Limb (tissue), 2 donors: ENCODE measurements at regions not wholly inside any gene's neighbourhood (a gene's known extent, or its start where the extent isn't known, plus 50 kb on each side); places are given as distances from the start of the nearest gene placed in this dataset.

Source experiments
- DNase-seq, 2 donors: peaks; one replicate each; pipeline ENCODE4 v3.0.0-alpha.2; 2016; ENCODE audit errors: extremely low spot score in 2 of 2

DNA sequence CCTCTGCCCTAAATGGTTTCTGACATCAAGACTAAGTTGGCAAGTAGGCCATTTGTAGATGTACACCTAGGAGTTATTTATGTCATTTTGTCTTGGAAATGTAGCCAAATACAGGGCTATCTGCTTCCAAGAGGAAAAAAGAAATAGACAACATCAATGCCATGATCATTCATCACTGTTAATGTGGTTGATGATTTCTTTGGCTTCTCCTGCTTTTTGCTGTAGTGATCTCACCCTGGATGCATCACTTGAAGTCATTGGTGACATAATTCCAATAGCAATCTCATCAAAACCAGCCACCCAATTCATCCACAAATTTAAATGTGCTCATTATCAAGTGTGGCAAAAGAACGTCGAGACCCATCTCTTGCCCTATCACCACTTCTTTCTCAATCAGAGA is 222.6 kb upstream of the PPARGC1A start:
- DNase-seq: no peak

DNA sequence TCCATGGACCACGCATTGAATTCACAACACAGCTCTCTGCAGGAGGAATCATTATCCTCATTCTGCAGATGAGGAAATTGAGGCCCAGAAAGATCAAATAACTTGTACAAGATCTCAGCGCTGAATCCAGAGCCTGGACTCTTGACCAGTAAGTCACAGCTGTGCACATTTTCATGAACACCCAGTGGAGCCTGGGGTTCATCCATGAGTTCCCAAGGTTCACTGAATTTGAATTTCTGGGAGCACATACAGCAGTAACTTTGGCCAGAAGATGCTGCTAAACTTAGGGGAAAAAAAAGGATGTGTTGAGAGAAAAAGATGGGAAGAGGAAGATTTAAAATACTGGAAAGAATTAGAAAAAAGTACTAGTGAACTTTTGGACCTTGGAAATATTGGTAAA is 218.7 kb upstream of the PPARGC1A start:
- no peak for DNase-seq

DNA sequence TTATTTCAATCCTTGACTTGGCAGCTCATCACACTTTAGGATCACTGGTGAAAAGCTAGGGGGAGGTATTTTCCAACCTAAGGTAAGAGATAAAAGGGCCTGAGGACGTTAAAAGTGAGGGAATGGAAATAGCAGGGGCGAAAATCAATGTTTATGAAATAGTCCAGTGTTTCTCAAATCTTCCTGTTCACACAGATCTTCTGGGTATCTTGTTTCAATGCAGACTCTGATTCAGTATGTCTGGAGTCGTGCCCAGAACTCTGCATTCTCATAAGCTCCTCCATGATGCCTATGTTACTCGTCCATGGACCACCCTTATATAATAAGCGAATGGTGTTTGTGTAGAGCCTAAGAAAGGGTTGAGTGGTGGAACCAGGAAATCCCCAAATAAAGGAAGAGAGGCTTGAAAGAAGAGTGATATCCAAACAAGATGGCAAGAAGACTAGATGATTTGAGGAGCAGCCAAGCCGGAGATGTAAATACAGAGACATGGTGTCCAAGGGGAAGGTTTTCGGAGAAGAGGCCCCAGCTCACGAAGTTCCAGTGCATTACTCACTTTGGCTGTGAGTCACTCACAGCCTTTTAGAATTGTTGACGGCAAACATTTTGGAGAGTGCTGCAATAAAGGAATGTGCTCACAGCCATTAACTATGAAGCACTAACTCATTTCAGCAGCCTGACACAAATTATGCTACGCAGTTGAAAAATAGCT is 215.6 kb upstream of the PPARGC1A start:
- DNase-seq: peak in 1 of 2 donors; percentile 46

DNA sequence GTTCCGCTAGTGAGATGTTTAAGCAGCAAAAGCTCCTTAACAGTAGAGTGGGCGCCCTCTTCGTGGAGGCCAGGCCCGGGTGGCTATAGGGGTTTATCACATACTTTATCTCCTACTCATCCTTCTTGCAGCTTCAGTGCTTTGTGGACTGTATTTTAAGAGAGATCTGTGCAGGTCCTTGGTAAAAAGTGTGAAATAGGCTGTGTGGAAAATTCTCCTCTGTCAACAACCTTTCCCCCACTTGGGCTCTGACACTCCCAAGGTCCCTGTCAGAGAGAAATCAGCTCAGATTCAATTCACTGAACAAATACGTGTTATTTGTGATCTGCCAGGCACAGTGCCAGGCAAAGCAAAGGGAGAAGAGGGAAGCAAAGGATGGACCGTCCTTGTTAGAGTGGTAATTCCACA is 214.3 kb upstream of the PPARGC1A start:
- DNase-seq: no peak

DNA sequence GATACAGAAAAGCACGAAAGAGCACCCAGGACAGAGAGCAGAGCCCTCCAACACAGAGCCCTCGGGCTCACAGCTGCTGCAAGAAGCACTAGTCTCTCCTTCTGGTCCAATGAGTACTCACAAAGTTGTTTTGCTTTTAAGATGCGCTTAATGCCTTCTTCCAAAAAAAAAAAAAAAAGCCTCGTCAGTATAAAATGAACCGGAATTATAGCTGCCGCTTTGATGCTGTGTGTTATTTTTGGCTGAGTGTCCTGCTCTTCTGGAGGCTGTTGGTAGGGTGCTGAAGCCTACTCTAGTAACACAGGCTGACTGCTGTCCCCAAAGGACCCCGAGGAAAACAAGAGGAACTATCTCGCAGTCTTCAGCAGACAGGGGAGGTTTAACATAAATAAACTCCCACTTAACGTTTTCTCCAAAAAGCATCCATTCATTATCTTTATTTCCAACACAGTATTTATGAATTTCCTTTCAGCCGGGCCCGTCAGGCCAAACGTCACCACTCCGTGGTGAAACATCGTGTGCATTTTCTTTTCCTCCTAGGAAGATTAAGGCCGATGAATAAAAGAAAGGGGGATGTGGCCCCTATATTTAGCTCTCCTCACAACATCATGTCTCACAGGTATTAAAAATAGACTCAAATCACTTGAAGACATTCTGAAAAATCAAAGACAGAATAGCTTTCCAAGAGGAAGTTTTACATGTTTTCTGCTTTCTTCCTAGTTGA is 213.7 kb upstream of the PPARGC1A start:
- DNase-seq: peak in 1 of 2 donors; percentile 21

DNA sequence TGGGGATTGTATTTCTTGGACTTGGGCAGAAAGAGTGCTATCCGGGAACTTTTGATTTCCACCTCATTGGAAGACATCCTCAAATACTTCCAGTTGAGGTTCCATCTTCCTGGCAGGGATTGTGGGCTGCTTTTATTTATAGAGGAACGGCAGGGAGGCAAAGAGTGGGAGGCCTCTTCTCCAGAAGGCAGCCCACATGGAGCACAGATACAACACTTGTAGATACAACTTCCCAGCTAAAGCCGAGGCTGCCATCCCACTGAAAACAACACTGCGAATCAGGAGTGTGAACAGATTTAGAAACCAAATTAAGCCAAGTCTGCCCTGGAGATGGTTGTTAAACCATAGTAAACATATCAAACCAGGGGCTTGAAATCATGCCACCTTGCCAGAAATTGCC is 212.8 kb upstream of the PPARGC1A start:
- DNase-seq: no peak

DNA sequence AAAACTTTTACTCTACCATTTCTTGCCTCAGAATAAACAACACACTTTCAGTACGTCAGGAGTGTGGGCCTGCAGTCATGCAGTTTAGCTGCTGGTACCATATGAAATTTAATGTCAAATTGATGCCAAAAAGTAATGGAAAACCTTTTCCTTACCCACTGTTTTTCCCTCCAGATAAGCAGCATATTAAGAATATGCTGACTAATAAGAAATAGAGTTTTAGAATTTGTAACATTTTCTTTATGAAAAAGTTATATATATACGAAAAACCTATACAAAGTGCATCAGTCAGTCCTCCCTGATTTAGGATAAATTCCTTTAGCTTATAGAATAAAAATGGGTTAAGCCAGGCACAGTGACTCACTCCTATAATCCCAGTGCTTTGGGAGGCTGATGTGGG is 206.8 kb upstream of the PPARGC1A start:
- DNase-seq: no peak

DNA sequence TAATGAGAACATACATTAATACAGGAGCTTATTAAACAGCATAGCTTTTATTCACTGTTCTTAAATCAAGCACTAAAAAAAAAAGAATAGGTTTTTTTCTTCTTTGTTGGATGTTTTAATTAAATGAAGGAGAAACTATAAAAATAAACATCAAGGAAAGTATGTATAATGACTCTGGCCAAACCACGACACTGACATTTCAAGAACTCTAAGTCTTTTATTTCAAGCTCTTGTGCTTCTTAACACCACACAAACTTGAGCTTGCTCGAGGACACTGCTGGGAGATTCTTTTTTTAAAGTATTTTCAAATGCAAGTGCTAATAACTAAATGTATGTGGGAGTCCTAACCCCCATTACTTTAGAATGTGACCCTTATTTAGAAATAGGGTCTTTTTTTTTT is 204.9 kb upstream of the PPARGC1A start:
- DNase-seq: no peak

DNA sequence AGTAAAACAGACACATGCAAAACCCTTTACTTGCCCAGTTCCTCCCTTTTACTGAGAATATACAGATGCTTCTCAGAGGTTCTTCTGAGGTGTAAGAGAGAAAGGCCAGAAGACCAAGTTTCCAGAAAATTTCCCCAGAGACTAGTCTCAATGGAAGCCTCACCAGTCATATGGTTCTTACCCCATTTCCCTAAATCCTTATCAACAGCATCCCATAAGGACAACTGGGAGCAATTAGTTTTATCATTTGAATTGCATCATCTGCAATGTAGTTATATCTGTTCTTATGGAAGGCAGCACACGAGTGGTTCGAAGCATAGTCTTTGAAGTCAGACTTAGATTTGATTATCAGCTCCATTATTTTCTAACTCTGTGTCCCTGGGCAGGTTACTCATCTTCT is 203.6 kb upstream of the PPARGC1A start:
- DNase-seq: no peak

DNA sequence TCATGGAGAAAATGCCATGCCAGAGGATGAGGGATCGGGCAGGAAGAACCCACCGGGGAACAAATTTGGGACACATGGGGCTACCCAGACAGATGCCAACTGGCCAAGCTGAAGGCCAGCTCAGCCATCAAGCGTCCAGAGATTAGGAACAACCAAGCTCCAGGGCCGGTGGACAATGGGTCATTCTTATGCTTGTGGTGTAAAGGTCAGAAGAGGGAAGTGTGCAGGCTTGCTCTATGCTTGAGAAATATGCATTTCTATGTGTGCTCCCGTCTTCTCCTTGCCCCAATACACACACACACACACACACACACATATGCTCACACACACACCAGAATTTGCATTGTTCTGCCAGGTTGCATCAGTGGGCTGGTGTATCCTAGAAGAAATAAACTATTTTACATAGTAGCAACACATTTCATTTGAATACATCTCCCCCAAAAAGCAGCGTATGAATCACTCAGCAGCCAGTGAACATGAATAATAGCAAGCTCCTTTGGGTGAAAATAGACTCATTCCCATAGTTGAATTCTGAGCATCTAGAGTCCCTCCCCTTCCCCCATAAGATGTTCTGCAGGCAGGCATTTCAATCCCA is 201.9 kb upstream of the PPARGC1A start:
- DNase-seq: no peak

DNA sequence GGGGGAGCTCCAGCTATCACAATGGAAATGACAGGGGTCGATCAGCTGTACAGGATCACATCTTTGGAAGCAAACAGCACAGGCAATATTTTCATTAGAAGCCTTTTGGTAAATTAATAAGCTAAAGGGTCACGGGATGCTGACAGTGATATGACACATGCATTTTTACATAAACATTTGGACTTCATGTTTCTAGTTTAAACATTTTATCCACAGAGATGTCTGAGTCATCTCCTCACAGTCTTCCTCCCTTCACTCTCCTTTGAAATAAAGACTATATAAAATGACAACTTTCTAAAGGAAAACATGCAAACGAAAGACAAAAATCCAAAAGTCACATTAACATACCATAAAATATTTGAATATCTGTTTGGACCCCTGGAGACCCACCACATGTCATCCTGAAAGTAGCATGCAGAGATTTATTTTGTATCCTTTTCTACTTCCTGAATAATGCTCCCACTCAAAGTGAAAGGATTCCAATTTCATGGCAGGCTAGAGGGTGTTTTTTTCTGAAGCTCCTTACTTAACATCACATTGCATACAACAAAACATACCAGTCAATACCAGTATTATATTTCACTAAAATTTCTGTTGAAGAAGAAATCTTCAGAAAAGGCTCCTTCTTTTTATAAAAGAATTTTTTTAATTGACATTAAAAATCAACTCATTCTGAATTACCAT is 200.1 kb upstream of the PPARGC1A start:
- DNase-seq: no peak

DNA sequence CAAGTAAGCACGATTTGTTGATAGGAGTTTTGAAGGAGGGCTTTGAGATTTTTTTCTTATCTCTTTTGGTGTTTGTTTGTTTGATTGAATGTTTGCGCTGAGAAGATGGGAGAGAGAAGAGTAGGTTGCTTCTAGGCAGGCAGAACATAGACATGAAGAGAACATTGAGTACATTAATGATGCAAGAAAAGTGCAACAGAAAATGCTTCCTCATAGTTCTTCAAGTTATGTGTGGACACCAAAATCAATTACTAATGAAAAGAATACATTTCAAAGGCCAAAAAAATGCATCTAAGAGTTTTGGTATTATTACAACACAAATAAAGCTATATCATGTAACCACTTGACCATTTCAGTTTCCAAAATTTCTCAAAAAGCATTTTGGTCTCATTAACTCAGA is 191.0 kb upstream of the PPARGC1A start:
- no peak for DNase-seq

DNA sequence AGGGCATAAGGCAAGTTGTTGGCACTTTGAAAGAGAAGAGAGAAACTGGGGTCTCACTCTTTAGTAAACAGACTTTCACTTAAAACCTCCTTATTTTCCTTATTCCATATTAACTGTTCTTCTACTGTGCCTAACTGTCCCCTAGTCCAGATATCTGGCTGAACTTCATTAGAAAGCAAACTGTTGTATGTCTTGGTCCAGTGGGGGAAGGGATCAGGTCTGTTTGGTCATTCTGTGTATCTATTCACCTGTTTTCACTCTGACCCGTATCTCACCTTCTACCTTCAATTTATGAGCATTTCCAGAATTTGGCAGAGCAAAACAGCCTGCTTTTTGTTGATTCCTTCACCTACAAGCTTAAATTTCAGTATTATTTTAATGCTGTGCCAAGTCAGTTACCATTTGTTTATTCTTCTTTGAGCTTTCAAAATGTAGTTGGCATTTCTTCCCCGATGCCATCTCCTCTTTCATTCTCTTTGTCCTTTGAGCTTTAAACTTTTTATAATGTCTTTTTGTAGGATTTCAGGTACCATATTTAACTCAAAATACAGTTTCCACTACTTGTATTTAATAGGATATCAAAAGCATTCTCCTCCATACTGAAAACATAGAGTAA is 188.6 kb upstream of the PPARGC1A start:
- no peak for DNase-seq

DNA sequence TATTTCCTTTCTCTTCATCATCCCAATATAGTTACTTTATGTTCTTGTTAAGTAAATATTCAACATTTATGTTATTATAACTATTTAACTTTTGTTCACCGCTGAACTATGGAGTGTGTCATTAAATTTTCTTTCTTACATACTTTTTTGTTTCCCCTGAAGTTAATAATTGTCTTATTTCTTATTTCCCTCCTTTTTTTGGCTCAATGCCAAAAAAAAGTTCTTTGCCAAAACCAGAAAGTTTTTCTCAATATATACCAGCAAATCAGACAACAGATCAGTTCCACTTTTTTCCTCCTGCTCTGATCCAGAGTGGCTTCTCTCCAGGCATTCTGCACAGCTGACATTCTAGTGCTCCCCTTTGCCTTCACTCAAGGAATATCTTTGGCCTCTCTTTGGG is 187.0 kb upstream of the PPARGC1A start:
- DNase-seq: no peak

DNA sequence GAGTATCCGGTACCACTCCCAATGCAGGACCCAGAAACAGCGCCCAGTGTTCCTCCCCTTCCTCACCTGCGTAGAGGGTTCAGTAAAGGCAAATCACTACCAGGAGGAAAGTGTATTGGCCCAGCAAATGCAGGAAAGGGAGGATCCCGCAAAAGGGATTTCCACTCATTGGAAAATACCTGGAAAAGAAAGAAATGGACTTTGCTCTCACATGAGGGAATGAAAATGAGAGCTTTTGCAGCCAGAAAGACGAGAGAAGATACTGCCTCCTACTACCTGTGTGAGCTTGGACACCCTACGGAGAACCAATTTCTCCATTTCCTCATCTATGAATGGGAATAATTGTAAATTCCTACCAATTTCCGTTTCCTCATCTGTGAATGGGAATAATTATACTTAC is 184.1 kb upstream of the PPARGC1A start:
- no peak for DNase-seq

DNA sequence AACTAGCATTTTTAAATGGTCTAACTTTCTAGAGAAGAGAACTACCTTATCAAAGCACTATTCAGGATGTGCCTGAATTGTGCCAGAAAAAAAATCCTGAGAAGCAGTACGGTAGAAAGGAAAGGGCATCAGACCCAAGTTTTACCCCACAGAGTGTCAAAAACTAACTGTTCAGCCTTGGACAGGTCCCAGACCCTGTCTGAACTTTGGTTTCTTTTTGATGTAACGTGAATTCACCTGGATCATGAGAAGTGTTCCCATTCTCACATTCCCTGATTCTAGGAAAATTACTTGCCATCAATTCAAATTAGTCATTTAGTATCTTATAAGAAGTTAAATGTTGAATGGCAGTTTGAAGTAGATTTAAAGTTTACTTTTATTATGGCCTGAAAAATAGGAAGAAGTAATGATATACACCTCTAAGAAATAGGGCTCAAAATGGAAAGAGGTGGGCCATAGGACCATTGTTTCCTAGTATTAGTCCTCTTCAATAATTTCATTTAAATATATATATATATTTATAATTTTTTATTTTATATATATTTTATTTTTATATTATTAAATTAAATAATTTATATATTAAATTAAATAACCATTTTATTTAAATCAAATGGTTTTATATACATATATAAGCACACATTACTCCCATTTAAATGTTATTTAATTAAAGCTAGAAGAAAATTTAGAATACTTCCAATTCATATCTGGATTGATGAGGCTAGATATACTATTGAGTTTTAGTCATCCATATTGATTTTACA is 181.9 kb upstream of the PPARGC1A start:
- DNase-seq: no peak

DNA sequence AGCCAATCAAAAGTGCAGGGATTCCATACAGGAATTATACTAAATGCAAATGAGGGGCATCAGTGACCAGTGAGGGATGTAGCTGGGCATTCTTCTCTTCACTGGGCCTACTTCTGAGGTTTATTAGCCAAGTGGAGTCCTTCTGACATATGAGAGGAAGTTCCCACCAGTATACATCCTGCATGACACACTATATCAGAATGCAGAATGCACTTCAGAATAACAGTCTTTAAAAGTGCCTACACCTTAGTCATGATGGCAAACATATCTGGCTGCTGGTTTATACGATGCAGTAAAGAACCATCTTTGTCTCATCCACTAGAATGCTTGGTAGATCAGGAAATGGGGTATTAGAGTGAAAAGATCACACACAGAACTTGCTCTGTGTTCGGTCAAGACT is 180.3 kb upstream of the PPARGC1A start:
- no peak for DNase-seq

DNA sequence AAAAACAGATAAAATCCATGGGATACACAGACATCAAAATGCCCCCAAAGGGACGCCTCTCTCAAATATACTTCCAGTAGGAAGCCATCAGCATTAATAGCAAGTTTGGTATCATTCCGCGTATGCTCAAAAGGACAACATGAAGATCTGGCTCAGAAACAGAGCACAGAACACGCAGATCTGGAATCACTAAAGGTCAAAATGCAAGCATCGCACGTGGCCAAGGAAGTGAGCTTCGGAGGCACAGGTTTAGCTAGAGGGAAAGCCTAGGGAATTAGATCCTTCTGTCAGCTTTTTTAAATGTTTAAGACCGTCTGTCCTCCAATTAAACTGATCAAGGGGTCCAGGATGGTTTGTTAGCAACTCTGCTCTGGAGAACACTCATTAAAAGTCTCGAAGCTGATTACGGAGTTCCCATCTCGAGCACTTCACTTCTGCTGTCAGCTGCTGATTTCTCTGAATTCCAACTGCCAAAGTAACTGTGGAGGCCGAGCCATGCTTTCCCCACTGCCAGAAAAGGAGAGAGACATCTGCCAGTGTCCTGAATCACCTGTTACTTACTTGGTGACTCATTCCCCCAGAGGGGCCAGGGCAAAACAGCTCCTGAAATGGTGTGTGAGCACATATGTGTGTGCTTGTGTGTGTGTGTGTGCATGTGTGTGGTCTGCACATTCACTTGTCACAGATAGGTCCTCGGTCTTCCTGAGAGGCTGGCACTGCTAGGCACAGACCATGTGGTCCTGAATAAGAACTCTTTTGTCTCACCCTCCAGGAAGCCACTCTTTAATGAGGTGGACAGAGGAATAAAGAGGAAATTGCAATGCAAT is 177.7 kb upstream of the PPARGC1A start:
- peak in 1 of 2 donors; percentile 55 for DNase-seq

DNA sequence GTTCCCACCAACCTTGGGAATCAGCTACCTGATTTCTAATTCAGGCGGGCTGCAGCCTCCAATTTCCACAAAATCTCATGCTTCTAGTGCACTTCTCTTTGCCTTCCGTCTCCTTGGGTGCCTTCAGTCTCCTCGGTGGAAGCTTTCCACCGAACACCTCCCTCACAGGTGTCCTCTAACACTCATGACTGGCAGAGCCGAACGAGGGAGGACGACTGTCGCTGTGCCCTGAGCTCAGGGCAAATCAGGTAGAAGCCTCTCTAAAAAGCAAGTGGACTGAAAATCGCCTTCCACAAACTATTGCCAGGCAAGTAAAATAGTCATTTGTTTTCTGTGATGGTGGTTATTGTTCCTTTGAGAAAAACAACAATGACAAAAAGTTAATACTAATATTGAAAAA is 176.1 kb upstream of the PPARGC1A start:
- DNase-seq: no peak

DNA sequence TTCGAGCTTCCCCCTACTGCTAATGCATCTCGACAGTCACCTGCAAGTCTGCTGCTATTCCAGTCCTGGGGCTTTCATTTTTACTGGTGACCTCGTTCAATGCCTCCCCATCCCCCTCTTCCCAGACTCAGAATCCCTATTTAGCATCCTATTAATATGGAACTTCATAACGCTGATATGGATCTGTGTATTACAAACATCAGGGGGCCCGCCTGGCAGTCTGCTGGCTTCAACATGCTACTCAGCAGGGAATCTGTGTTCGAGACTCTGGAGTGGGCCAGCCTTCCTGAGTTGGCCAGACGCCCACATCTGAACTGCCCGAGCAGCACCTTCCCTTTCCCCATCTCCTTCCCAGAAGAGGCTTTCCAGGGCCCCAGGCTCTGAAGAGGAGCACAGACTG is 173.9 kb upstream of the PPARGC1A start:
- DNase-seq: no peak
